WTC11 (cell line): ENCODE measurements at regions not wholly inside any gene's neighbourhood (a gene's known extent, or its start where the extent isn't known, plus 50 kb on each side); places are given as distances from the start of the nearest gene placed in this dataset.

Experiments used
- ATAC-seq: fragments of 200-7000 bp; cut with Tn5 transposase; 2 replicates; pipeline ENCODE4 v1.10.0; 2021; ENCODE audit warnings: mild to moderate bottlenecking, moderate library complexity
- CTCF ChIA-PET: fragments of 300-600 bp; sonication (Branson Sonifier 250); formaldehyde crosslinking; loops from one replicate; lab custom pipeline; 2021; ENCODE audit warnings: antibody characterized with exemption; lab: Charles Lee
- POLR2A ChIA-PET: fragments of 350-600 bp; sonication (Branson Sonifier 250); formaldehyde crosslinking; loops from one replicate; lab custom pipeline; 2021; ENCODE audit warnings: antibody characterized with exemption; lab: Charles Lee
- DNase-seq: peaks from one replicate; pipeline ENCODE4 v3.0.0; 2021; ENCODE audit warnings: low spot score
- H3K27ac Mint-ChIP-seq: 2 replicates; pipeline ENCODE4 v1.8.0; 2021; ENCODE audit warnings: mixed read lengths
- H3K27me3 Mint-ChIP-seq: 2 replicates; pipeline ENCODE4 v1.8.0; 2021; ENCODE audit warnings: low read depth, mild to moderate bottlenecking, moderate library complexity, mixed read lengths
- H3K36me3 Mint-ChIP-seq: 2 replicates; pipeline ENCODE4 v1.8.0; 2021; ENCODE audit warnings: mixed read lengths
- H3K4me1 Mint-ChIP-seq: 2 replicates; pipeline ENCODE4 v1.8.0; 2022; ENCODE audit warnings: mixed read lengths
- H3K4me3 Mint-ChIP-seq: 2 replicates; pipeline ENCODE4 v1.8.0; 2021; ENCODE audit warnings: mild to moderate bottlenecking, moderate library complexity, mixed read lengths
- H3K9me3 Mint-ChIP-seq: 2 replicates; pipeline ENCODE4 v1.8.0; 2021; ENCODE audit warnings: mixed read lengths
- ATF1 ChIP-seq: sonication (generic); formaldehyde crosslinking; IDR thresholded peaks from 2 replicates; pipeline ENCODE4 v1.8.1; 2023; ENCODE audit warnings: mild to moderate bottlenecking, moderate library complexity, missing genetic modification reagents
- CTCF ChIP-seq: fragments of 200-600 bp; IDR thresholded peaks from 2 replicates; pipeline ENCODE4 v1.8.0; 2022; ENCODE audit warnings: antibody characterized with exemption
- E2F1 ChIP-seq: sonication (generic); formaldehyde crosslinking; IDR thresholded peaks from 2 replicates; pipeline ENCODE4 v1.8.0; 2022; ENCODE audit warnings: mild to moderate bottlenecking, missing genetic modification reagents
- E2F4 ChIP-seq: sonication (generic); formaldehyde crosslinking; IDR thresholded peaks from 2 replicates; pipeline ENCODE4 v1.8.1; 2022; ENCODE audit warnings: low read depth, mild to moderate bottlenecking, moderate library complexity, missing genetic modification reagents, borderline replicate concordance
- ELF4 ChIP-seq: sonication (generic); formaldehyde crosslinking; IDR thresholded peaks from 2 replicates; pipeline ENCODE4 v1.8.1; 2022; ENCODE audit warnings: low read depth, mild to moderate bottlenecking, moderate library complexity, missing genetic modification reagents
- FOXP4 ChIP-seq: sonication (generic); formaldehyde crosslinking; IDR thresholded peaks from 2 replicates; pipeline ENCODE4 v1.8.0; 2022; ENCODE audit warnings: mild to moderate bottlenecking, missing genetic modification reagents
- GRHL2 ChIP-seq: fragments of 250-450 bp; sonication (Bioruptor Pico); IDR thresholded peaks from 2 replicates; pipeline ENCODE4 v1.8.0; 2022; ENCODE audit warnings: mild to moderate bottlenecking, moderate library complexity; ENCODE audit not compliant: insufficient replicate concordance, severe bottlenecking
- HMGXB4 ChIP-seq: sonication (generic); formaldehyde crosslinking; IDR thresholded peaks from 2 replicates; pipeline ENCODE4 v1.8.1; 2023; ENCODE audit warnings: mild to moderate bottlenecking, moderate library complexity, missing genetic modification reagents
- KAT7 ChIP-seq: sonication (generic); formaldehyde crosslinking; IDR thresholded peaks from 2 replicates; pipeline ENCODE4 v1.8.1; 2023; ENCODE audit warnings: missing genetic modification reagents, mild to moderate bottlenecking, borderline replicate concordance
- MLX ChIP-seq: sonication (generic); formaldehyde crosslinking; IDR thresholded peaks from 2 replicates; pipeline ENCODE4 v1.8.1; 2023; ENCODE audit warnings: mild to moderate bottlenecking, missing genetic modification reagents, moderate library complexity
- MXD4 ChIP-seq: fragments of 250-450 bp; sonication (Bioruptor Pico); IDR thresholded peaks from 2 replicates; pipeline ENCODE4 v1.8.0; 2021; ENCODE audit warnings: mild to moderate bottlenecking, moderate library complexity, borderline replicate concordance
- NFATC4 ChIP-seq: fragments of 250-450 bp; sonication (Bioruptor Pico); IDR thresholded peaks from 2 replicates; pipeline ENCODE4 v1.9.0; 2021; ENCODE audit warnings: mild to moderate bottlenecking
- NR3C1 ChIP-seq: sonication (generic); formaldehyde crosslinking; conservative IDR thresholded peaks from 2 replicates; pipeline ENCODE4 v1.8.1; 2023; ENCODE audit warnings: low read depth, mild to moderate bottlenecking, missing genetic modification reagents
- SOX15 ChIP-seq: fragments of 250-450 bp; sonication (Bioruptor Pico); IDR thresholded peaks from 2 replicates; pipeline ENCODE4 v1.9.0; 2021; ENCODE audit warnings: mild to moderate bottlenecking
- TEAD1 ChIP-seq: sonication (generic); formaldehyde crosslinking; IDR thresholded peaks from 2 replicates; pipeline ENCODE4 v1.8.0; 2022; ENCODE audit warnings: mild to moderate bottlenecking, missing genetic modification reagents
- TP53 ChIP-seq: sonication (generic); formaldehyde crosslinking; IDR thresholded peaks from 2 replicates; pipeline ENCODE4 v1.8.1; 2023; ENCODE audit warnings: mild to moderate bottlenecking, missing genetic modification reagents
- ZMAT4 ChIP-seq: fragments of 250-450 bp; sonication (Bioruptor Pico); IDR thresholded peaks from 2 replicates; pipeline ENCODE4 v1.9.0; 2021; ENCODE audit warnings: mild to moderate bottlenecking
- ZNF138 ChIP-seq: sonication (generic); formaldehyde crosslinking; conservative IDR thresholded peaks from 2 replicates; pipeline ENCODE4 v1.8.1; 2022; ENCODE audit warnings: mild to moderate bottlenecking, moderate library complexity, missing genetic modification reagents
- ZNF263 ChIP-seq: sonication (generic); formaldehyde crosslinking; IDR thresholded peaks from 2 replicates; pipeline ENCODE4 v1.8.1; 2022; ENCODE audit warnings: low read depth, mild to moderate bottlenecking, moderate library complexity, missing genetic modification reagents
- ZNF396 ChIP-seq: fragments of 250-450 bp; sonication (Bioruptor Pico); IDR thresholded peaks from 2 replicates; pipeline ENCODE4 v1.8.0; 2021; ENCODE audit warnings: mild to moderate bottlenecking, moderate library complexity, borderline replicate concordance
- ZNF416 ChIP-seq: fragments of 250-450 bp; sonication (Bioruptor Pico); IDR thresholded peaks from 2 replicates; pipeline ENCODE4 v1.9.0; 2021; ENCODE audit warnings: mild to moderate bottlenecking, inconsistent platforms

GRCh38 chr14:101066826-101067510 is 163.4 kb upstream of the RTL1 start:
- H3K4me1 Mint-ChIP-seq, result peaks cover 8% of the 10 kb centered on the region
- ATAC-seq (no peak), DNase-seq (peak; percentile 5)
- peaks cover 6% of the 10 kb centered on the region; the same call in 1 of the 2 replicates for H3K9me3 Mint-ChIP-seq
- POLR2A ChIA-PET, result no interaction called here
- H3K27me3 Mint-ChIP-seq, result no peaks in the 10 kb centered on the region
- CTCF ChIA-PET, result no interaction called here
- peaks cover 30% of the 10 kb centered on the region for H3K36me3 Mint-ChIP-seq
- H3K4me3 Mint-ChIP-seq, result no peak overlapping the region
- no peak overlapping the region for H3K27ac Mint-ChIP-seq
- TF ChIP-seq KAT7 (CRISPR knock-in tag), result no peak
- no peak for TF ChIP-seq HMGXB4 (CRISPR knock-in tag)
- TF ChIP-seq ELF4 (CRISPR knock-in tag), result no peak
- no peak for TF ChIP-seq ATF1
- TF ChIP-seq GRHL2, result no peak
- TF ChIP-seq CTCF, result no peak
- TF ChIP-seq SOX15 (CRISPR knock-in tag), result no peak

GRCh38 chr14:101068313-101069227 is 165.0 kb upstream of the RTL1 start:
- Mint-ChIP-seq H3K9me3 (peaks cover 6% of the 10 kb centered on the region; the same call in 1 of the 2 replicates), H3K4me3 (no peak overlapping the region), H3K27ac (no peak overlapping the region), H3K27me3 (no peaks in the 10 kb centered on the region), H3K36me3 (peaks cover 25% of the 10 kb centered on the region), H3K4me1 (peaks cover 20% of the 10 kb centered on the region)
- peak; percentile 8 for DNase-seq
- ATAC-seq, result no peak
- CTCF ChIA-PET, result no interaction called here
- POLR2A ChIA-PET, result interaction anchor here (0.5 kb wide), 1 partner anchor 167 kb away, joined by 3 read pairs; no protein-coding TSS in a partner anchor
- no peak for TF ChIP-seq CTCF
- TF ChIP-seq ZNF138 (CRISPR knock-in tag), result no peak
- TF ChIP-seq ZMAT4, result no peak
- TF ChIP-seq TEAD1 (CRISPR knock-in tag), result no peak
- no peak for TF ChIP-seq ZNF416
- no peak for TF ChIP-seq MXD4 (CRISPR knock-in tag)
- TF ChIP-seq ZNF263 (CRISPR knock-in tag), result no peak
- no peak for TF ChIP-seq MLX (CRISPR knock-in tag)
- no peak for TF ChIP-seq FOXP4 (CRISPR knock-in tag)
- TF ChIP-seq ZNF396 (CRISPR knock-in tag), result no peak
- no peak for TF ChIP-seq E2F1
- TF ChIP-seq E2F4 (CRISPR knock-in tag), result no peak
- no peak for TF ChIP-seq KAT7 (CRISPR knock-in tag)
- TF ChIP-seq TP53 (CRISPR knock-in tag), result no peak
- TF ChIP-seq NFATC4 (CRISPR knock-in tag), result no peak
- TF ChIP-seq NR3C1 (CRISPR knock-in tag), result no peak
